HG02943 (cell line): ENCODE measurements at regions not wholly inside any gene's neighbourhood (a gene's known extent, or its start where the extent isn't known, plus 50 kb on each side); places are given as distances from the start of the nearest gene placed in this dataset.
"Not testable (repeated sequence)": the region's sequence is repeated elsewhere in the genome, so short reads cannot be mapped to it uniquely, and the experiment has no call there.

Source experiments
- ATAC-seq: cut with Tn5 transposase; IDR thresholded peaks from one replicate; pipeline ENCODE4 v1.9.1; 2021; ENCODE audit warnings: mild to moderate bottlenecking, low read depth, moderate library complexity; ENCODE audit not compliant: unreplicated experiment

- ATAC-seq: no peak
Observed at GRCh38 chr3:153634683-153635082, 472.7 kb downstream of the RAP2B start.

DNA sequence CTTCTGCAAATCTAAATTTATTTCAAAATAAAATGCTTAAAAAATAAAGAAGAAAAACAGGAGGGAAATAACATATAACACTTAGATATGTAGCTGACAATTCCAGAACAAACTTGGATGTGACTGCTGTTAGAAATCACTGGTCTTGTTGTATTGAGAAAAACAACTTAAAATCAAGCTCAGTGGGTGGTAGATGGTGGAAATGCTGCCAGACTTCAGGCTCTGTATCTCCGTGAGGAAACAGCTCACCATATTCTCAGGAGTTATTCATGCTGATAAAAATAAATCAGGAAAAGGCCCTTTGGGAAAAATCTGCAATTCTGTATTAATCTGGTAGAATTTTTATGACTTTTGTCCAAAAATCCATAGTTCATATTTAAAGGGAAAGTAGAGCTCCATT, 477.6 kb downstream of the RAP2B start:
- ATAC-seq: no peak

GRCh38 chr3:153640689-153641665, 479.0 kb downstream of the RAP2B start:
- no peak for ATAC-seq

GRCh38 chr3:153642576-153642975, 478.6 kb upstream of the ARHGEF26 start:
- not testable (repeated sequence) for ATAC-seq

- not testable (repeated sequence) for ATAC-seq
Observed at GRCh38 chr3:153643471-153643870, 477.7 kb upstream of the ARHGEF26 start.

GRCh38 chr3:153649286-153649839, 471.8 kb upstream of the ARHGEF26 start:
- no peak for ATAC-seq

DNA sequence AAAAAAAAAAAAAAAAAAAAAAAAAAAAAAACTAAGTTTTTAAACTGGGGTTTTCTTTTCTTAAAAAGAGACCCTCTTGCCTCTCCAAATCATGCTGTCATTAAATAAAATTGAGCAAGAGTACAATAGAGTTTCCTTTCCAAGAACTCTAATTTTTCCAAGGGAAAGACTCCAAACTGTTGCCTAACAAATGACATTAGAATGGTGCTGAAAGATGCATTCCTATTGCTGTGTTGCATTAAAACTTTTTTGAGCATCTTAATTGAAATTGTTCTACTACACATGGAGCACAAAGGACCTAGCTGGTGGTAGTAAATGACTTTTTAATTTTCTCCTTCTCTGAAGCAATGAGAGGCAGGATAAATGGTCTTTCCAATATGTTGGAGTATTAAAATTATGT, 469.1 kb upstream of the ARHGEF26 start:
- ATAC-seq: no peak

DNA sequence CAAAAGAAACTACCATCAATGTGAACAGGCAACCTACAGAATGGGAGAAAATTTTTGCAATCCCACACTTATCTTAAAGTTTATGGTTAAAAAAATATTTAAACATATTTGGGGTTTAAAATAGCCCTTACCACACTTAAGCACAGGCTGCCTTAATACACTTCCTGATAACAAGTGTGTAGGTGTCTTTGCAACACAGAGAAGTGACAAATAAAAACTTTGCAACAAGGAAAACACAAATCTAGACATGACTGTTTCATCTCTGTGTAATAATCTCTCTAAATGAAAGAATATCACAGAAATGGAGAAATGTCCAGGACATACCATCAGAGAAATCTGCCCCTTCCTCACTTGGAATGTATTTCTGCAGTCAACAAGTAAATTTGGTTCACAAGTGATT, 464.1 kb upstream of the ARHGEF26 start:
- no peak for ATAC-seq

DNA sequence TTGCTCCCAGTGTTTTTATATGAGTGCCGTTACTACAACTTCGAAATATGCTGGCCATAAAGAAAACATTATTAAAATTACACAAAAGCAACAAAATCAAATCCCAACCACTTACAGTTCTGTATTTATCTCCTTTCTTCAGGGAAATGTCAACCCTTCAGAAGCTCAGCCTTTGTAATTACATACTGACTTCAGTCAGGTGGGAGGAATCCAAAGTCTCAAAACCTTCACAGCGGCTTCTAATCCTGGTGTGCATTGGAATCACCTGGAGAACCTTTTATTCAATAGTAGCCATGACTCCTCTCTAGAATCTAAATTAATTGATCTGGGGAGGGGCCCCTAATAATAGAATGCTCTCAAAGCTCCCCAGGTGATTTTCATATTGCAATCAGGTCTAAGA, 463.7 kb upstream of the ARHGEF26 start:
- ATAC-seq: no peak

DNA sequence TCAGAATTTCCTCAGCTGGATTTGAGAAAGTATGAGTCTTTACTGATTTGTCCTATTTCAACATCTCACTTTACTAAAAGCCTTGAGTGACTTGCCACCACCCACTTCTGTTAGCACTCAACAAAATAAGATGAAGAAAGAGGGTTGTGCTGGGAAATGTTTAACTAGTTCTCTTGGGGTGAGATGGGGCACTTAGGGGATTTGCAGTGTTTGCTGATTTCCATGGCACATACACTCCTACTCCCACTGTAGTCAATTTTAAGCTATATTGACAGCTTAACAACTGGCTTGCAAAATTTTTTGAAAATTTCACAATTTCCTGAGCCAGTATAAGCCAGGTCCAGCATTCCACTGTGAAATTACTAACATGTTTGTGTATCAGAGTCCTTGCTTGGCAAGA, 463.1 kb upstream of the ARHGEF26 start:
- no peak for ATAC-seq

GRCh38 chr3:153666991-153667740, 454.0 kb upstream of the ARHGEF26 start:
- ATAC-seq: no peak

- ATAC-seq: no peak
Observed at GRCh38 chr3:153669527-153669926, 451.7 kb upstream of the ARHGEF26 start.

DNA sequence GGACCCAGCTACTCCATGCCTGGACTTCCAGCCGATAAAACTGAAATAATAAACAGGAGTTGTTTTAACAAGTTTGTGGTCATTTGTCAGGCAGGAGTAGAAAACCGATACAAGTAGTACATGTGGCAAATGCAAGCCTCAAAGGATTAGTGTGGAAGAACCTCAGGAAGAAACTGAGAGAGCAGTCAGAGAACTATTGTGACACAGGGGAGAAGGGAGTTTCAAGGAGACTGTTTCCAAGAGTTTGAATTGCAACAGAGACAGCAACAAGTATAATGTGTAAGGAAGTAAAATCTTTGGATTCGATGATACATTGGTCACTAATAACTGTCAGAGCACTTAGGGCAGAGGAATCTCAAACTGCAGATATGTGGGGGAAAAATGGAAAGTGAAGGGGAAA, 450.6 kb upstream of the ARHGEF26 start:
- ATAC-seq: no peak

DNA sequence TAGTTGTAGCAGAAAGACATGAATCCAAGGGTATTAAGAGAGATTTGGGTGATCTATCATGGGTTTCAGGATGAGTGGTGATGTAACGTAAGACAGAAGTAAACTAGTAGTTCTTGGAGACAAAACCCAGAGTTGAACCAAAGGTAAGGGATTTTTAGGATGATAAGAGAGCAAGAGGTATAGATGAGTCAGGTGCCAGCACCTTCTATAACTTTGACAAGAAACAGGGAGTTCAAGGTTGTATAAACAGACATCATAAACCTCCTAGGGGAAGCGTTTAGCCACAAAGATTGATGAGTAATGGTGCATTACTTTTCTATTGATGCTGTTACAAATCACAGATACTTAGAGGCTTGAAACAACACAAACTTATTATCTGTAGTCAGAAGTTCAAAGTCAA, 447.3 kb upstream of the ARHGEF26 start:
- ATAC-seq: no peak

- ATAC-seq: no peak
Observed at GRCh38 chr3:153679714-153680113, 441.5 kb upstream of the ARHGEF26 start.

GRCh38 chr3:153680526-153680925, 440.7 kb upstream of the ARHGEF26 start:
- no peak for ATAC-seq

DNA sequence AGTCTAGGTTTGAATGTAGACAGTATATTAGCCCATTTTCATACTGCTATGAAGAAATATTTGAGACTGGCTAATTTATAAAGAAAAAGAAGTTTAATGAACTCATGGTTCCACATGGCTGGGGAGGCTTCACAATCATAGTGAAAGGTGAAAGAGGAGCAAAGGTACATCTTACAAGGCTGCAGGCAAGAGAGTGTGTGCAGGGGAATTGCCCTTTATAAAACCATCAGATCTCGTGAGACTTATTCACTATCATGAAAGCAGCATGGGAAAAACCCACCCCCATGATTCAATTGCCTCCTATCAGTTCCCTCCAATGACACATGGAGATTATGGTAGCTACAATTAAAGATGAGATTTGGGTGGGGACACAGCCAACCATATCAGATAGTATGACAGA, 440.1 kb upstream of the ARHGEF26 start:
- ATAC-seq: no peak

- no peak for ATAC-seq
Observed at GRCh38 chr3:153688301-153689120, 432.7 kb upstream of the ARHGEF26 start.

- ATAC-seq: no peak
Observed at GRCh38 chr3:153693207-153693606, 428.0 kb upstream of the ARHGEF26 start.

- no peak for ATAC-seq
Observed at GRCh38 chr3:153702106-153702505, 419.1 kb upstream of the ARHGEF26 start.
